Skin epidermis (tissue), 12 donors: ENCODE measurements at regions not wholly inside any gene's neighbourhood (a gene's known extent, or its start where the extent isn't known, plus 50 kb on each side); places are given as distances from the start of the nearest gene placed in this dataset.
A peak's percentile ranks its signal among the peaks of the same experiment; 100 is the strongest.
"Not testable (repeated sequence)": the region's sequence is repeated elsewhere in the genome, so short reads cannot be mapped to it uniquely, and the experiment has no call there.

Experiments
- H3K27ac ChIP-seq, 21 experiments: fragments of 200-600 bp; sonication (generic) in 11 of 21; one replicate each; pipeline ENCODE4 v1.5.0; 2020; ENCODE audit warnings: mild to moderate bottlenecking in 3 of 21, inconsistent platforms in 2 of 21, moderate library complexity in 2 of 21
- H3K4me3 ChIP-seq, 7 experiments: fragments of 200-600 bp; sonication (generic) in 2 of 7; one replicate each; pipeline ENCODE4 v1.5.0; 2020; ENCODE audit warnings: inconsistent platforms in 2 of 7, mild to moderate bottlenecking in 2 of 7, moderate library complexity in 1 of 7

DNA sequence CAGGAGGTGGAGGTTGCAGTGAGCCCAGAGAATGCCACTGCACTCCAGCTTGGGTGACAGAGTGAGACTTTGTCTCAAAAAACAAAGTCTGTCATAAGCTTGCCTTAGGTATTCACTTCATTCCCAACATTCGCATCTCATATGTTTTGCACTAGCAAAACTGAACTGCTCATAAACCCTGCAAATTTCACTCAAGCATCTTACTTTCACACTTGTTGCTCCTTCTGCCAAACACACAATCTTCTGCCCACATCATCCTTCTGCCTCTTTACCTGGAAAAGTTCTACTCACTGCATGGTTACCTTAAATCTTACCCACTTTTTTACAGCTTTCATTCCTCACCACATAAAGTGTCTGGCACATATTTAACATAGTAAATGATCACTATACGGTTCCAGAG is 152.5 kb downstream of the USP22 start:
- Histone ChIP-seq H3K4me3 (no peak overlapping the region), H3K27ac (no peak overlapping the region)

DNA sequence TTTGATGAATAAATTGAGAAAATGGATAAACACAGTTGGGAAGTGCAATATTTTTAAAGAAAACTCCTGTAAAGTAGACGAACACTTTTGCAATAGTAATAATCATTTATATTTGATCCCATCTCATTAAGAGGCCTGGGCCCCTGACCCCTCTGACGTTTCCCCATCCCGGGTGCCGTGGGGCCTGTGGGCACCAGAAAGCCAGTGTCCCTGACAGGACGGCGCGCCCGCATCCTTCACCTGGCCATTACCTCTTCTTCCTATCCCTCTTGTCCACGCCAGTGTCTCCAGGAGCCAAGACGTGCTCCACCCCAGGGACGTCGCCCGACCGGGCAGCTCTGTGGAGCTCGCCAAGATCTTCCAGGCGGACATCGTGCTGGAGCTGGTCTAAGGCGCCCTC is 147.4 kb downstream of the USP22 start:
- not testable (repeated sequence) for H3K4me3 ChIP-seq, H3K27ac ChIP-seq

DNA sequence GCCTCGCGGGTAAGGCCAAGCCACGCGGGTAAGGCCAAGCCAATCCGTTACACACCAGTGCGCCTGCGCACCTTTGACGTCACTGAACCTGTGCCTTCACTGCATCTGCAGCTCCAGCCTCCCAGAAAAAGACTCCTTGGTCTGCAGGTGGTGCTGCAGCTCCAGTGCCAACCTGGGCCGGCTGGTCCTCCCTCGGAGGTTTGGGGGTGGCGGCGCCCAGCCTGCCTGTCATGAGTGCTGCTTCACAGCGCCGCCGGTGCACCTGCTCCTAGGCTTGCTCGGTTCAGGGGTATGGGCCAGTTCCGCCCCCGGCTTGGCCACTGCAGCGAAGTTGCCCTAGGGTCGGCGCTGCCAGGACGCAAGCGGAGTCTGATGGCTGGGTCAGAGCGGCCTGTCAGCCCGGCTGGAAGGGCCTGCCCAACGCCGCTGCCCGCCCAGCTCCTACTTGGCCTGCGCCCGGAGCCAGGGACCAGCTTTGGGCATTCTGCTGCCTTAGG is 146.6 kb downstream of the USP22 start:
- H3K4me3 ChIP-seq: no peak overlapping the region
- H3K27ac ChIP-seq: no peak overlapping the region

DNA sequence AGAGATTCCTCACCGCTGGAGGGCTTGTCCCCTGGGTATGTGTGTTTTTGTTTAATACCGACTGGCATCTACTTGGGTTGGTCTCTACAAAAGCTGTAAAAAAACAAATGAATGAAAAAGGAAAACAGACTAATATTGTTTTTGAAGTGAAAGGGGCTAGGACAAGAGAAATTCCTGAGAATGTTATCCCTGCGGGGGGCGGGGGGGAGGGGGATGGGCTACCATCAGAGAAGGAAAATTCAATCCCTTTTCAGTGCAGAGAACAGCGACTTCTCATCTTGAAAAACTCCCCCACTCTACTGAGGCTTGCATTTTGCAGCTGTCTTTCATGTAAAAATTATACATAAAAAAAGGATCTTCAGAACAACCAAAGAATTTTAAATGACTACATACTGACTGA is 144.1 kb downstream of the USP22 start:
- H3K27ac ChIP-seq, H3K4me3 ChIP-seq: not testable (repeated sequence)

DNA sequence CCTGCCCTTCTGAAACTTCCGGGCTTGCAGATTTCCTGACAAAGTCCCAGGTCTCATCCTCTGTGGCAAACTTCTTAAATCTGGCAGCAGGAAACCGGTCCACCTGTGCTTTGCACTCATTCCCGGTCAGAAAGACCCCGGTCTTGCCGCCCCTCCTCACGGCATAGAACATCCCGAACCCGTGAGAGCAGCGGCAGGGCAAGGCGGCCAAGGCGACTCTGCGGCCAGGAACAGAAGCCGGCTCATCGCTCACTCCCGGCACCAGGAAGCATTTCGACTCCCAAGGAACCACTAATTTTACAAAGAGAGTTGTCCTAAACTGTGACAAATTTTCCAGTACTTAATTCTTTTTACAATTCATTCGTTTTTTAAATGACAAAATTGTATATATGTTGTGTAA is 140.3 kb downstream of the USP22 start:
- H3K4me3 ChIP-seq, H3K27ac ChIP-seq: not testable (repeated sequence)

DNA sequence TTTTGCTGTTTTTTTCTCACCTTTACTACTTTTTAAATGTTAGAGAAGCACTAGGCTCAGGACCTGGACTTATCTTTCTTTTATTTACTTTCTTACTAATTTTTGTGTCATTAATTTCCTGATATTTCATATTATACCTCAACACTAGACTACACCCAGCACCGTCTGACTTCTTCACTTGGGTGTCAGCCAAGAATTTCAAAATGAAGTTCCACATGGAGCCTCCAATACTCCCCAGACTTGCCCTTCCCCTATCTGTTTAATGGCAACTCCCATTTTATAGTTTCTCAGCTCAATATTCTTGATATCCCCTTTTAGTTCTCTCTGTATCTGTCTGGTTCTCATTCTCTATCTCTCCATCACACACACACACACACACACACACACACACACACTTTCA is 139.3 kb downstream of the USP22 start:
- not testable (repeated sequence) for H3K4me3 ChIP-seq, H3K27ac ChIP-seq

DNA sequence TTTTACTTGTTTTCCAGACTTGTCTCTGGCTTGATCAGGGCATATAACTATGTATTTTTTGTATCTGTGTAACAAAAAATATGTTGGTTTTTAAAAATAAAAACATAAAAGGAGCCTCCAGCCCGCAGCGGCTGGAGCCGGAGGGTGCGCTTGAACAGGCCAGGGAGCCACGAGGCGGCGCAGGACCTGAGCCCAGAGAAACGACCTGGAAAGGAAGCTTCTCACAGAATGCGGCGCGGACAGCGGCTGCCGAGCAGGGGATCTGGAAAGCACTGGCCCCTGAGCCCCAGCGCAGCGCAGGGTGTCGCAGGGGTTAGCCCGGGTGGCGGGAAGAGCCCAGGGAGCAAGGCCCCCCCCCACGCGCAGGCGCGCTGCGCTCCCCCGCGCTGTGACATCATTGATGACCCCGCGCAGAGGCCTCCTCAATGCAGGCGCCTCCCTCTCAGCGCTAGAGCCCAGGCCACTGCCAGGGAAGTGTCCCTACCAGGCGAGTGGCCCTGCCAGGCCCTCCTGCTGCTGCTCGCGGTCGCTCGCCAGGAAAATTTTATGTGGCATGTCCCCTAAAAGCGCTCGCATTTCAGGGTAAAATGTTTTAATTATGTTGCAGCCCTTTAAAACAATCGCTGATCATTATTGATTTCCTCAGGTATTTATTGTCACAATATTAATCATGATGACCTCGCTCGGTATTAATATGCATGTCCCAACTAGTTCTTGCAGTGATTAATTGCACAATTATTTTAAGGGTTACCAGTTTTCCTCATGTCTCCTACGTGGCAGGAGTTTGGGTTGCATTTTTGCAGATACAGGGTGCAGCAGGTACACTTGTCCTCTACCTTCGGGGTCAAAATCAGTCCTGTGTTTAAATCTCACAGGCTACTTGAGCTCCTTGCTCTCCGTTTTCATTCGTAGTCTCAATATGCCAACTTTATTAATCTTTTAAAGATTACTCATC is 134.2 kb downstream of the USP22 start:
- Histone ChIP-seq H3K4me3 (peak overlapping the region; percentile 31 to 51 (median 37)), H3K27ac (peak overlapping the region in 20 of 21 experiments; percentile 58 to 91 (median 82))

DNA sequence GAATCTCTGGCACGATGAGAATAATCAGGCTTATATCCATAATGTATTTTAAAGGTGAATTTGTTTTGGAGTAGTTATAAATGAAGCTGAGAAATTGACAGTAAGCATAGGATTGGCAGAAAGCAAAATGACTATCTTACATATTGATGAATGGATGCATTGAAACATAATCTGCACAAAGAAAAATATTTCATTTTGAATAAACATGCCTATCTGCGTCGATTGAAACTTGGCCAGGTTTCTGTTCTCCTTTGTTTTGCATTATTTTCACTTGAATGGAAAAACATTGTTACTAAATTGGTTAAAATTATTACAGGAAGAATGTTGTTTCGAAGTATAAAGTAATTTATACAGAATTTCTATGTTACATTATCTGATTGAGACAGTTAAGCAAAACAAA is 128.2 kb downstream of the USP22 start:
- no peak overlapping the region for H3K27ac ChIP-seq
- H3K4me3 ChIP-seq: no peak overlapping the region

DNA sequence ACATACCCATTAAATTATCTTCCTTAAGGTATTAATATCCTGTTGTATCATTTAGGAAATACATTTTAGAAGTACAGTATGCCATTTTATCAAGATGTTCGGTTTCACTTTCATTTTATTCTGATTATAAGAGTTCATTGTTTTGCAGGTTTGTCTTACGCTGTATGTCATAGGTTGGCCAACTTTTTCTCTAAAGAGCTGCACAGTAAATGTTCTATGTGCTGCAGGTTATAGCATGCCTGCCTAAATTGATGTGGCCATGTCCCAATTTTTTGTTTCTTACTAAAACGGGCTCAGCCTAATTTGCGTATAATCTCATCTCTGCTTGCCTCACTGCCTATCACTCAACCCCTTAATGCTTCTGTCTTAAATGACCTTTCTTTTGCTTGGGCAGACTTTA is 126.4 kb downstream of the USP22 start:
- Histone ChIP-seq H3K27ac (peak overlapping the region in 1 of 21 experiments; percentile 42), H3K4me3 (peak overlapping the region in 1 of 7 experiments; percentile 3)

DNA sequence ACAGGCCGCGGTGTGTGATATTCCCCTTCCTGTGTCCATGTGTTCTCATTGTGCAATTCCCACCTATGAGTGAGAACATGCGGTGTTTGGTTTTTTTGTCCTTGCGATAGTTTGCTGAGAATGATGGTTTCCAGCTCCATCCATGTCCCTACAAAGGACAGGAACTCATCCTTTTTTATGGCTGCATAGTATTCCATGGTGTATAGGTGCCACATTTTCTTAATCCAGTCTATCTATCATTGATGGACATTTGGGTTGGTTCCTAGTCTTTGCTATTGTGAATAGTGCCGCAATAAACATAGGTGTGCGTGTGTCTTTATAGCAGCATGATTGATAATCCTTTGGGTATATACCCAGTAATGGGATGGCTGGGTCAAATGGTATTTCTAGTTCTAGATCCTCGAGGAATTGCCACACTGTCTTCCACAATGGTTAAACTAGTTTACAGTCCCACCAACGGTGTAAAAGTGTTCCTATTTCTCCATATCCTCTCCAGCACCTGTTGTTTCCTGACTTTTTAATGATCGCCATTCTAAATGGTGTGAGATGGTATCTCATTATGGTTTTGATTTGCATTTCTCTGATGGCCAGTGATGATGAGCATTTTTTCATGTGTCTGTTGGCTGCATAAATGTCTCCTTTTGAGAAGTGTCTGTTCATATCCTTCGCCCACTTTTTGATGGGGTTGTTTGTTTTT is 125.1 kb downstream of the USP22 start:
- H3K27ac ChIP-seq, H3K4me3 ChIP-seq: not testable (repeated sequence)

DNA sequence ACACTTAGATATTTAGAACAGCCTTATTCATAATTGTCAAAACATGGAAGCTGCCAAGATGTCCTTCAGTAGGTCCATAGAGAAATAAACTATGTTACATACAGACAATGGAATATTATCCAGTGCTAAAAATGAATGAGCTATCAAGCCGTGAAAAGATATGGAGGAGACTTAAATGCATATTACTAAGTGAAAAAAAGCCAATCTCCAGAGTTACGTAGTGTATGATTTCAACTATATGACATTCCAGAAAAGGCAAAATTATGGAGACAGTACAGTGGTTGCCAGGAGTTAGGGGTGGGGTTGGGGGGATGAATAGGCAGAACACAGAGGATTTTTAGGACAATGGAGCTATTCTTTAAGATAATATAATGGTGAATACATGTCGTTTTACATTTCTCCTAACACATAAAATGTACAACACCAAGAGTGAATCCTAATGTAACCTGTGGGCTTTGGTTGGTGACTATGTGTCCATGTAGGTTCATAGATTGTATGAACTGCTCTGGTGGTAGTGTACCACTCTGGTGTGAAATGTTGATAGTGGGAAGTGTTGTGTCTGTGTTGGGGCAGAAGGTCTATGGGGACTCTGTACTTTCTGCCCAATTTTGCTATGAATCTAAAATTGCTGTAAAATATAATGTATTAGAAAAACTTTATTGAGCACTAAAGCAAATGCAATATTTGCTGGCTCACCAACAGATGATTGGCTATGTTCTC is 122.6 kb downstream of the USP22 start:
- Histone ChIP-seq H3K4me3 (no peak overlapping the region), H3K27ac (peak overlapping the region in 8 of 21 experiments; percentile 11 to 86 (median 58))

DNA sequence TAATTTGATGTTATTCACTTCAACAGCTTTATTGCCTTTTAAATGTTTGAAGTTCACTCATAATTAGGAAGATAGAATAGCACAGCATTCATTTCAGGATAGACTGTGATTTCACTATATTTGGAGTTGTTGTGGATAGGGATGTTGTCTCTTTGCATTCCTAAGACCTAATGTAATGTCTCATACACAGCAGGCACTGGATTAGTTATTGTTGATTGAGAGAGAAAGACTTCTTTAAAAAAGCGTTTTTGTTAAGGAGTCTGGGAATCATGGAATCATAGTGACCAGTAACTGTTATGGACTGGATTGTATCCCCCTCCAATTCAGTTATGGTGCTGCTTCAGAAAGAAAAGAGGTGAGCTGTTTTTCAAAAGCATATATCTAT is 122.0 kb downstream of the USP22 start:
- Histone ChIP-seq H3K4me3 (no peak overlapping the region), H3K27ac (peak overlapping the region in 13 of 21 experiments; percentile 5 to 86 (median 47))

DNA sequence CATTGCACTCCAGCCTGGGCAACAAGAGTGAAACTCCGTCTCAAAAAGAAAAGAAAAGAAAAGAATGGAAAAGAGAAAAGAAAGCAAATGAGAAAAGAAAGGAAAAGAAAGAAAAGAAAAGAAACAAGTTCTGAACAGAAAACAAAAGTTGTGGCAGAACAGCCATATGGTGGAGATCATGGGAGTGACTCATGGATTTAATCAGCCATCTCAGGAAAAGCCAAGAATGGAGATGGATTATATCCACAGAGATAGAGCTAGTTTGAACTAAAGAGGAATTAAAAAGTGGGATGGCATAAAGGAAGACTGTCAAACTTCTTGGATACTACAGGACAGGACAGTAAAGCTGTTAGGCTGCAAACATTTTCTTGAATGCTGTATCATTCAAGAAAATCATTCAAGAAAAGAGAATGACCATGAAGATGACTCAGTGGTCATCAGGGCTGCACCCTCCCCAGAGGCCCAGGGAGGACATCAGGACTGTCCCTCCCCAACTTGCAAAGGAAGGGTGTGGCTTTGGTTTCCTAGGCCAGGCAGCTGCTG is 120.6 kb downstream of the USP22 start:
- peak overlapping the region in 16 of 21 experiments; percentile 12 to 86 (median 42) for H3K27ac ChIP-seq
- no peak overlapping the region for H3K4me3 ChIP-seq

DNA sequence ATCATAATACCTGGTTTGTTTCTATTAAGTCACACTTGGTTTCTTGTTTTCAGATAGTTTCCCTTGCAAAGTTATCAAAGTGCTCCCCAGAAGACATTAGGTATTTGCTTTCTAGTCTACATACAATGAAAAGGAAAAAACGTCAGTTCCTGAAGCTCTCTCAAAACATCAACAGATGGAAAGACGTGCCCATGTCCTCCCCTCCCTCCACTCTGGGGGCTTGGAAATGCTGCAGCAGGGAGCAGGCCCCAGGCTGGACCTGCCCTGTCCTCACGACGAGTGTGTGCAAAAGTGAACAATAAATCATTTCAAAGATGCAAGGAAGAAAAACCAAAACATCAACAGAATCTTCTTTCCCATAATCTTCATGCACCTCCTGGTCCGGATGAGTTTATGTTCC is 118.5 kb downstream of the USP22 start:
- H3K4me3 ChIP-seq: no peak overlapping the region
- no peak overlapping the region for H3K27ac ChIP-seq

DNA sequence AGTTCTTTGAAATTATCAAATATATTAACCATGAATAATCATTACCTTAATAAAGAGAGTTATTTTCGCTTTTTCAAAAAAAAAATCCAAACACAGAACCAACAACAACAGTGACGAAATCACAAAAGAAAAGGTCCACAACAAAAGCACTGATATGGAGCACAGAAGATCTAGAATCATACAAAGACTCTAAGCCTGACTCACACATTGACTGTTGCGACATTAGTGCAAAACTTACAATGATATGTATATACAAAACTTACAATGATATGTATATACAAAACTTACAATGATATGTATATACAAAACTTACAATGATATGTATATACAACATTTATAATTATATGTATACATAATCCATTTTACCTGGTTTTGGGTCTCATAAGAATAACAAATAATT is 117.7 kb downstream of the USP22 start:
- no peak overlapping the region for H3K4me3 ChIP-seq
- H3K27ac ChIP-seq: no peak overlapping the region

DNA sequence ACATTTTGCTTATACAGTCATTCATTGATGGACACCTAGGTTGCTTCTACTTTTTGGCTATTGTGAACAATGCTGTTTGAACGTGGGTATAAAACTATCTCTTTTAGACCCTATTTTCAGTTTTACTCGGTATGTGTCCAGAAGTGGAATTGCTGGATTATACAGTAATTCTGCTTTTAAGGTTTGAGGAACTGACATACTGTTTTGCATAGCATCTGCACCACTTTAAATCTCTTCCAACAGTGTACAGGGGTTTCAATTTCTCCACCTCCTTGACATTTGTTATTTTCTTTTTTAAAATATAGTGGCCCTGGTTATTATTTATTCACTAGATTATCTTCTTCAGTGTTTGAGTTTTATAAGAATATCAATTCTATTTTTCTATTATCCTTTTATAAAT is 116.9 kb downstream of the USP22 start:
- Histone ChIP-seq H3K27ac (no peak overlapping the region), H3K4me3 (no peak overlapping the region)

DNA sequence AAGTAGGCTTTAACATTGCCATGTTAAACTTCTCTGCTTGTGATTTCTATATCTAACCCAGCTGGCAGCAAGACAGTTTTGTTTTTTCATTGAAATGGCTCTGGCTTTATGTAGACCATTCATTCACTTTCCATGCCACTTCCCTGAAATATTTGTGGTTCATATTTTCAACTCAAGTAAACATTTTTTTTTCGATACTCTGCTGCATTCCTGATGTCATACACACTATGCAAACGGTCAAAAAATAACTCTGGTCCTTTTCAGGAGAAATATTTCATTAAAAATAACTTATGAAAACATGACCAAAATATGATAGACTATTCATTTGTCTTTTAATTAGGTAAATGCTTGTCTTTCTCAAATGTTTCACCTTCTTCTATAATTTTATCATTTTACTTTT is 116.3 kb downstream of the USP22 start:
- no peak overlapping the region for H3K4me3 ChIP-seq

DNA sequence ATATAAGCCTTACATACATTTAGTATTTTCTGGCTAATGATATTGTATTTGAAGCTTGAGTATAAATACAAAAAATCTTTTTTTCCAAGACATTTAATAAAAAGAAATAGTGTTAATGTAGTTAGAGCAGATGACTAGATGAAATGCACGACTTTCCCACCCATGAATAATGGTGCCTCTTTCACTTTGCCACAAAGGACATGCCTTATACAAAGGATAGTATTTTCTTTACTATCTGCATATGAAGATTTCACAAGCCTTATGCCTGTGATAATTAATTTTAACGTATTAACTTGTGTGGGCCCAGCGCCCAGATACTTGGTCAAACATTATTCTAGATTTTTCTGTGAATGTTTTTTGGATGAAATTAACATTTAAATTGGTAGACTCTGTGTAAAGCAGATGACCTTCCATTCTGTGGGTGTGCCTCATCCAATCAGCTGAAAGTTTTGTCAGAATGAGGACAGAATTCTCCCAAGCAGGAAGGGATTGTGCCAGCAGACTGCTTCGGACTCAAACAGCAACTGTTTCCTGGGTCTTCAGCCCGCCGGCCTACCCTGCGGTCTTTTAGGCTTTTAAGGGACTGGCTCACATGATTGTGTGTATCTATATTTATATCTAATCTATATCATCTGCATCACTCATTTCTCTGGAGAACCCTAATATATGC is 115.4 kb downstream of the USP22 start:
- Histone ChIP-seq H3K4me3 (no peak overlapping the region), H3K27ac (no peak overlapping the region)

More for the DNA sequence above, 116.3 kb downstream of the USP22 start:
- H3K27ac ChIP-seq: no peak overlapping the region

DNA sequence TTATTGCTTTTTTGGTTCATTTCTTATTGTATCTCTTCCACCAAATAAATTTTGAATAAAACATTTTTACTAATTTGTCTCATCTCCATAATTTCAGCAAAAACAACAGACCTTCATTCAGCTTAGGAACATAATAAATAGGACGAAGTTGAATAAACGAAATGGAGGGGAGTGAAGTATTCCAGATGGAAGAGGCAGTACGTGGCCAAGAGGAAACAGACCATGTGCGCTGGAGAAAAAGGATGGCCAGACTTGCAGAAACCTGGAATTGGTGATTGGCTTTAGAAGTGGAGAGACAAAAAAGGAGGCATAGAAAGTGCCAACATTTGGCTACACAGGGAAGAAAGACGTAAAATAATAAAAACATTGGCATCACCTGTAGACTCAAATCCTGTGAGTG is 113.5 kb downstream of the USP22 start:
- Histone ChIP-seq H3K4me3 (no peak overlapping the region), H3K27ac (no peak overlapping the region)
